Esophagus muscularis mucosa (tissue), 4 donors: ENCODE measurements at regions not wholly inside any gene's neighbourhood (a gene's known extent, or its start where the extent isn't known, plus 50 kb on each side); places are given as distances from the start of the nearest gene placed in this dataset.

Experiments used
- DNase-seq: peaks from one replicate; pipeline ENCODE4 v3.0.0-alpha.2; 2017; ENCODE audit errors: extremely low spot score
- H3K27ac ChIP-seq, 4 donors: fragments of 200-600 bp; sonication (generic); replicated peaks in 1 of 4; 1 replicate in 3 of 4; 2 replicates in 1 of 4; pipeline ENCODE4 v1.5.1; 2016 to 2019; ENCODE audit warnings: mild to moderate bottlenecking in 1 of 4
- H3K27me3 ChIP-seq, 4 donors: fragments of 200-600 bp; sonication (generic); one replicate each; pipeline versions ENCODE4 v1.5.1 to v1.6.0; 2016 to 2019
- H3K36me3 ChIP-seq, 4 donors: fragments of 200-600 bp; sonication (generic); one replicate each; pipeline ENCODE4 v1.5.1; 2016 to 2019
- H3K4me1 ChIP-seq, 4 donors: fragments of 200-600 bp; sonication (generic); one replicate each; pipeline ENCODE4 v1.5.1; 2016 to 2019
- H3K4me3 ChIP-seq, 4 donors: fragments of 200-600 bp; sonication (generic); 1 replicate in 2 of 4; 2 replicates in 2 of 4; pipeline ENCODE4 v1.5.1; 2016 to 2019; ENCODE audit warnings: mild to moderate bottlenecking in 4 of 4, moderate library complexity in 1 of 4
- H3K9me3 ChIP-seq, 4 donors: fragments of 200-600 bp; sonication (generic); 1 replicate in 3 of 4; 2 replicates in 1 of 4; pipeline ENCODE4 v1.5.1; 2016 to 2019
- EP300 ChIP-seq: sonication (generic); formaldehyde crosslinking; IDR thresholded peaks from one replicate; pipeline ENCODE4 v1.6.1; 2017; ENCODE audit warnings: antibody characterized with exemption
- POLR2A ChIP-seq: fragments of 450-650 bp; IDR thresholded peaks from one replicate; pipeline ENCODE4 v1.6.1; 2017; ENCODE audit warnings: antibody characterized with exemption, moderate library complexity, mild to moderate bottlenecking, low read depth
- POLR2AphosphoS5 ChIP-seq, 2 donors: sonication (generic); formaldehyde crosslinking; IDR thresholded peaks; one replicate each; pipeline ENCODE4 v1.6.1; 2017; ENCODE audit warnings: antibody characterized with exemption in 2 of 2
- WGBS: methylation state at CpG from one replicate; pipeline ENCODE4 v1.1.5; 2018; 5-methylcytosine and 5-hydroxymethylcytosine counted together
- intact Hi-C: fragments of 100-400 bp; cut with DNase I; formaldehyde crosslinking; loops from one replicate; pipeline ENCODE4 v1.15.1; 2023
- TF ChIP-seq, protein P1 (sequence below), 3 experiments: fragments of 200-600 bp in 2 of 3; fragments of 450-650 bp in 1 of 3; sonication (generic) in 2 of 3; IDR thresholded peaks; one replicate each; pipeline ENCODE4 v1.5.1; 2017 to 2019; ENCODE audit warnings: antibody characterized with exemption in 3 of 3, mild to moderate bottlenecking in 2 of 3, moderate library complexity in 1 of 3

DNA sequence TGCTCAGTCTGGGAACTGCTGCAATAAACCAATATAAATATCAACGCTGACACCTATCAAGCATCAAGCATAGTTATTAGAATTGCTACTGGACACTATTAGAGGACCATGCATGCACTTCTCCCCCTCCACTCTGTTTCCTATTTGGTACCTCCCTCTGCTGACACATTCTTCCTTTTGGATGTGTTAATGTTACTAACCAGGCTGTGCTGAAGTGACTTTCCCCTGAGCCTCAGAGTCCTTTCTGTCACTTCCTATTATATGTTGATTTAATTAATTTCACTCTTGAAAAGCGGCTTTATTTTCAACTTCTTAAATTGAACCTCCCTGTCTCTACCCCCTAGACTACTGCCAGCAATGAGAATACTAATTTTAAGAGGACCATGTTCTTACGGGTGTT, 379.1 kb downstream of the MCTP2 start:
- H3K27ac ChIP-seq: no peak overlapping the region
- DNase-seq: peak; percentile 29
- no peaks in the 10 kb centered on the region for H3K9me3 ChIP-seq
- 84% methylated on average over 3 of the region's 3 CpGs for WGBS
- intact Hi-C loops: no loop called here
- no peaks in the 10 kb centered on the region for H3K36me3 ChIP-seq
- no peaks in the 10 kb centered on the region for H3K27me3 ChIP-seq
- H3K4me3 ChIP-seq: no peak overlapping the region
- peaks cover 0 to 3% (median 0%) of the 10 kb centered on the region in 4 donors for H3K4me1 ChIP-seq
- TF ChIP-seq, protein P1, sequence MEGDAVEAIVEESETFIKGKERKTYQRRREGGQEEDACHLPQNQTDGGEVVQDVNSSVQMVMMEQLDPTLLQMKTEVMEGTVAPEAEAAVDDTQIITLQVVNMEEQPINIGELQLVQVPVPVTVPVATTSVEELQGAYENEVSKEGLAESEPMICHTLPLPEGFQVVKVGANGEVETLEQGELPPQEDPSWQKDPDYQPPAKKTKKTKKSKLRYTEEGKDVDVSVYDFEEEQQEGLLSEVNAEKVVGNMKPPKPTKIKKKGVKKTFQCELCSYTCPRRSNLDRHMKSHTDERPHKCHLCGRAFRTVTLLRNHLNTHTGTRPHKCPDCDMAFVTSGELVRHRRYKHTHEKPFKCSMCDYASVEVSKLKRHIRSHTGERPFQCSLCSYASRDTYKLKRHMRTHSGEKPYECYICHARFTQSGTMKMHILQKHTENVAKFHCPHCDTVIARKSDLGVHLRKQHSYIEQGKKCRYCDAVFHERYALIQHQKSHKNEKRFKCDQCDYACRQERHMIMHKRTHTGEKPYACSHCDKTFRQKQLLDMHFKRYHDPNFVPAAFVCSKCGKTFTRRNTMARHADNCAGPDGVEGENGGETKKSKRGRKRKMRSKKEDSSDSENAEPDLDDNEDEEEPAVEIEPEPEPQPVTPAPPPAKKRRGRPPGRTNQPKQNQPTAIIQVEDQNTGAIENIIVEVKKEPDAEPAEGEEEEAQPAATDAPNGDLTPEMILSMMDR (IDR thresholded peaks at IDR 0.05): no peak
- TF ChIP-seq POLR2AphosphoS5 (IDR thresholded peaks at IDR 0.05): no peak
- TF ChIP-seq EP300: no peak

DNA sequence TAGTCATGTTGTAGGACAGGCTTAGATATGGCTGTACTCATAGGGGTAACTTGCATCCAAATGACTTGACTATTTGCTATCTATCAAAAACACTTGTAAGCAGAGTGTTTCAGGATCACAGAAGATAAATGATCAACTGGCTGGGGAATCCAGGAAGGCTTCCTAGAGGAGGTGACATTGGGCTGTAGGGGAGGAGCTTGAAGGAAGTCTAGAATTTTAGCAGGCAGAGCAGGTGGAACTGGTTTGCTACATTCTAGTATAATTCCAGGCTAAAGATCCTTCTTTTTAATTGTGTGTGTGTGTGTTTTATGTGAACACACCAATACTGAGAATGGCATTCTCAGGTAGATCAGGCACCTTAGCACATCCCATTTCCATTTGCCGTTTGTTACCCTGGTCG, 380.3 kb downstream of the MCTP2 start:
- Histone ChIP-seq H3K27ac (no peak overlapping the region), H3K4me3 (no peak overlapping the region), H3K4me1 (peaks cover 0 to 3% (median 0%) of the 10 kb centered on the region in 4 donors), H3K36me3 (no peaks in the 10 kb centered on the region), H3K27me3 (no peaks in the 10 kb centered on the region), H3K9me3 (no peaks in the 10 kb centered on the region)
- intact Hi-C loops: no loop called here
- WGBS: 82% methylated on average over 2 of the region's 2 CpGs
- DNase-seq: no peak
- TF ChIP-seq POLR2A (no peak), POLR2AphosphoS5 (IDR thresholded peaks at IDR 0.05) (no peak), EP300 (no peak)
- TF ChIP-seq, protein P1 (IDR thresholded peaks at IDR 0.05): no peak

DNA sequence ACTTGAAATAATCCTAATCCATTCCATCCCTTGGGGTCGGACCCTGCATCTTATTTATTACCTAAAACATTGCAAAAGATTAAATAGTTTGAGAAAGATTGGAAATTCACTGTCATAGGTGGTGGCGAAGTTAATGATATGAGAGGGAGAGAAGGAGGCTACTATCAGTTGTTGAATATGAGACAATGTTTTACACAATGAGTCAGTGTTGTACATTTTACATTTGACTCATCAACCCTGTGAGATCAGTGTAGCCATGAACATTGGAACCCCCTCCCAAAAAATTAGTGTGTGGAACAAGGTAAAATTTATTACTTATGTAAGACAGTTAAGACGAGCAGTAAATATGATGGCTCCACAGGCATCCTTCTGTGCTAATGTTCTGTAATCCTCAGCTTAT, 384.3 kb downstream of the MCTP2 start:
- peak; percentile 17 for DNase-seq
- Histone ChIP-seq H3K36me3 (no peaks in the 10 kb centered on the region), H3K27me3 (no peaks in the 10 kb centered on the region), H3K4me3 (no peak overlapping the region), H3K4me1 (no peaks in the 10 kb centered on the region), H3K27ac (no peak overlapping the region), H3K9me3 (no peaks in the 10 kb centered on the region)
- 91% methylated on average over 3 of the region's 3 CpGs for WGBS
- no peak for TF ChIP-seq EP300
- TF ChIP-seq POLR2A: no peak
- TF ChIP-seq POLR2AphosphoS5 (IDR thresholded peaks at IDR 0.05): no peak
- intact Hi-C loops: no loop called here

DNA sequence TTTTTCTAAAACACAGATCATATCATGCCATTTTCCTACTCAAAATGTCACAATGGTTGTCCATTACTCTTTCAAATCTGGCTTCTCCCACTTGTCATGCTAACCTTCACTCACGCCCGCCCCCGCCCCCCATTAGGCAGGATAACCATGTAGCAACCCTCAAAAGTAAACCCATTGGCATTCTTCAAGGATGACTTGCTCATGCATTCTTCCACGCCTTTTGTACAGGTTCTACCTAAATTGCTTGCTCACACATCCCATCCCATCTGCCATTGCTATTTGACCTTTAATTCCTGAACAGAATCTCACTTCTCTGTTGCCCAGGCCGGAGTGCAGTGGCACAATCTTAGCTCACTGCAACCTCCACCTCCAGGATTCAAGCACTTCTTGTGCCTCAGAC, 389.3 kb downstream of the MCTP2 start:
- no peaks in the 10 kb centered on the region for H3K27me3 ChIP-seq
- intact Hi-C loops: no loop called here
- TF ChIP-seq, protein P1 (IDR thresholded peaks at IDR 0.05): no peak
- no peak for TF ChIP-seq EP300
- peak; percentile 60 for DNase-seq
- H3K36me3 ChIP-seq: no peaks in the 10 kb centered on the region
- H3K9me3 ChIP-seq: no peaks in the 10 kb centered on the region
- H3K4me1 ChIP-seq: no peaks in the 10 kb centered on the region
- no peak overlapping the region for H3K27ac ChIP-seq
- H3K4me3 ChIP-seq: no peak overlapping the region
- WGBS: 95% methylated on average over 5 of the region's 5 CpGs

DNA sequence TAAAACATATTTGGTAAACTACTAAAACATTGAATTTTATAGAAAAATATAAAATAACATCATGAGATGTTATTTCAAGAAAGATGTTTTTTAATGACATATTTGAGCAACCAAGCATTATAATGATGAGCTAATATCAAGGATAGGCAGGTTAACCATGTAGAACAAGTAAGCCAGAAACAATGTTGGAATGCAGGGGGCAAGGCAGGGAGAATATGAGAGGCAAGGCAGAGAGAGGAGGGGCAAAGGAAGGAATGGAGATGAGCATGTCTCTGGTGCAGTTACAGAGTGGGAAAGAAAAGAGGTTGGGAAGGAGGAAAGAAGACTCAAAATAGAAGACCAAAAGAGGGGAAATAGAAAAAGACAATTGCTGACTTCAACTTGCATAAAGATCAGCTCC, 390.4 kb downstream of the MCTP2 start:
- Histone ChIP-seq H3K4me1 (no peaks in the 10 kb centered on the region), H3K27ac (no peak overlapping the region), H3K9me3 (no peaks in the 10 kb centered on the region), H3K4me3 (no peak overlapping the region), H3K27me3 (no peaks in the 10 kb centered on the region), H3K36me3 (no peaks in the 10 kb centered on the region)
- DNase-seq: peak; percentile 29
- intact Hi-C loops: no loop called here
- TF ChIP-seq POLR2AphosphoS5 (IDR thresholded peaks at IDR 0.05): no peak
- no peak for TF ChIP-seq EP300
- no peak for TF ChIP-seq POLR2A
- TF ChIP-seq, protein P1 (IDR thresholded peaks at IDR 0.05): no peak
